Breast epithelium (tissue), 3 donors: ENCODE measurements at regions not wholly inside any gene's neighbourhood (a gene's known extent, or its start where the extent isn't known, plus 50 kb on each side); places are given as distances from the start of the nearest gene placed in this dataset.

Experiments used
- CTCF ChIP-seq, 3 donors: fragments of 450-650 bp; IDR thresholded peaks; one replicate each; pipeline ENCODE4 v1.5.1; 2016 to 2017; ENCODE audit warnings: antibody characterized with exemption in 3 of 3, mild to moderate bottlenecking in 3 of 3, moderate library complexity in 3 of 3
- POLR2AphosphoS5 ChIP-seq, 3 donors: sonication (generic); formaldehyde crosslinking; IDR thresholded peaks; one replicate each; pipeline ENCODE4 v1.6.1; 2017; ENCODE audit warnings: antibody characterized with exemption in 3 of 3

GRCh38 chr13:65915195-65915594 is 1314.9 kb downstream of the PCDH9 start:
- TF ChIP-seq POLR2AphosphoS5 (IDR thresholded peaks at IDR 0.05) (no peak), CTCF (IDR thresholded peaks at IDR 0.05) (no peak)
